ENCODE measurements at regions not wholly inside any gene's neighbourhood (a gene's known extent, or its start where the extent isn't known, plus 50 kb on each side); places are given as distances from the start of the nearest gene placed in this dataset.

DNA sequence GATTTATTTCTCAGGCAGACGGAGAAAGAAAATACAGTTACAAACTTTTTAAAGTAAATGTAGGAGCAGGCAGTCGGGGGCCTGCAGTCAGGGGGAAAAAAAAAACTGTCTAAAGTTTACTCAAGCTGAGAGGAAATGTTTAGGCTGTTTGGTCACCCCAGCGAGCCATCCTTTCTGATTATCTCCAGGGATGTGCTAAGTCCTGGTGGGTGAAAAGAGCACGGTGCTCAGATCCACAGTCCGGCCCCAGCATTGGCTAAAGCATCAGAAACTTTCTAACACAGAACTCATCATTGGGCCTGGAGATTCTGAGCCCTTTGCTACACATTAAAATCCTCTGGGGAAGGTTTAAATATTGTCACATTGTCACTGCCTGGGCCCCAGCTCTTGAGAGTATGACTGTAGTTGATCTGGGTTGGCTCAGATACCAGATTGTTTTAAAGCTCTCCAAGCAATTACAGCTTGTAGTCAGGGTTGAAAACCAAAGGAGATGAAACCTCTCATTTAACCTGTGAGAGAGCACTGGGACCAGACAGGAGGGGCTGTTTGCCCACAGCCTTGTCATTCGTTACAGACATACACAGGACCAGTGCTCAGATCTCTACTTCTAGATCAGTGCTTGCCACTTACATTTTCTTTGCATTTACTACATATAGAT is 131.1 kb upstream of the HTR2A start:
- Mint-ChIP-seq H3K9me3 (no peaks in the 10 kb centered on the region; the same call in 1 of the 2 replicates), H3K4me1 (ENCODE audit: low read depth) (peaks cover 14% of the 10 kb centered on the region; the same call in 1 of the 2 replicates), H3K27me3 (ENCODE audit: insufficient read depth) (no peaks in the 10 kb centered on the region), H3K27ac (no peak overlapping the region; the same call in 1 of the 2 replicates), H3K36me3 (ENCODE audit: low read depth) (no peaks in the 10 kb centered on the region), H3K4me3 (no peak overlapping the region)
- no peak for DNase-seq
- TF ChIP-seq CTCF (IDR thresholded peaks at IDR 0.05) = no peak

- Mint-ChIP-seq H3K27me3 (ENCODE audit: insufficient read depth) (no peaks in the 10 kb centered on the region), H3K4me1 (ENCODE audit: low read depth) (peaks cover 9% of the 10 kb centered on the region; the same call in 1 of the 2 replicates), H3K9me3 (no peaks in the 10 kb centered on the region; the same call in 1 of the 2 replicates), H3K4me3 (no peak overlapping the region), H3K36me3 (ENCODE audit: low read depth) (no peaks in the 10 kb centered on the region), H3K27ac (no peak overlapping the region)
- TF ChIP-seq CTCF (IDR thresholded peaks at IDR 0.05) = no peak
- no peak for DNase-seq
Measured at GRCh38 chr13:47025791-47026447, 129.1 kb upstream of the HTR2A start.

- Mint-ChIP-seq H3K27me3 (ENCODE audit: insufficient read depth) (peaks cover 2% of the 10 kb centered on the region), H3K27ac (no peak overlapping the region), H3K4me3 (no peak overlapping the region), H3K4me1 (ENCODE audit: low read depth) (peaks cover 11% of the 10 kb centered on the region; the same call in 1 of the 2 replicates), H3K36me3 (ENCODE audit: low read depth) (no peaks in the 10 kb centered on the region), H3K9me3 (peaks cover 15% of the 10 kb centered on the region)
- TF ChIP-seq CTCF (IDR thresholded peaks at IDR 0.05) = no peak
- DNase-seq = no peak
Measured at GRCh38 chr13:47019977-47020376, 123.1 kb upstream of the HTR2A start.

- no peak overlapping the region for H3K4me3 Mint-ChIP-seq
- H3K4me1 Mint-ChIP-seq (ENCODE audit: low read depth) = peaks cover 11% of the 10 kb centered on the region; the same call in 1 of the 2 replicates
- no peak for DNase-seq
- H3K9me3 Mint-ChIP-seq = peaks cover 15% of the 10 kb centered on the region
- no peak overlapping the region for H3K27ac Mint-ChIP-seq
- peaks cover 2% of the 10 kb centered on the region for H3K27me3 Mint-ChIP-seq (ENCODE audit: insufficient read depth)
- no peak for TF ChIP-seq CTCF (IDR thresholded peaks at IDR 0.05)
- H3K36me3 Mint-ChIP-seq (ENCODE audit: low read depth) = no peaks in the 10 kb centered on the region
Measured at GRCh38 chr13:47017476-47017875, 120.6 kb upstream of the HTR2A start.

GRCh38 chr13:47008318-47008717 is 111.5 kb upstream of the HTR2A start:
- Mint-ChIP-seq H3K4me3 (no peak overlapping the region), H3K4me1 (ENCODE audit: low read depth) (peaks cover 12% of the 10 kb centered on the region; the same call in 1 of the 2 replicates), H3K36me3 (ENCODE audit: low read depth) (no peaks in the 10 kb centered on the region), H3K9me3 (no peaks in the 10 kb centered on the region; the same call in 1 of the 2 replicates), H3K27ac (no peak overlapping the region), H3K27me3 (ENCODE audit: insufficient read depth) (no peaks in the 10 kb centered on the region)
- TF ChIP-seq CTCF (IDR thresholded peaks at IDR 0.05) = no peak
- DNase-seq = no peak
